ENCODE measurements at regions not wholly inside any gene's neighbourhood (a gene's known extent, or its start where the extent isn't known, plus 50 kb on each side); places are given as distances from the start of the nearest gene placed in this dataset.

- Mint-ChIP-seq H3K36me3 (ENCODE audit: low read depth) (peaks cover 85% of the 10 kb centered on the region), H3K9me3 (no peaks in the 10 kb centered on the region), H3K4me1 (ENCODE audit: low read depth) (peaks cover 32% of the 10 kb centered on the region), H3K27me3 (no peaks in the 10 kb centered on the region), H3K27ac (no peak overlapping the region), H3K4me3 (no peak overlapping the region)
- intact Hi-C loops (cut with micrococcal nuclease) = no loop called here
These were observed 118.3 kb downstream of the NCOR2 start for GRCh38 chr12:124448955-124449622.

GRCh38 chr12:124448241-124448954 lies 119.0 kb downstream of the NCOR2 start:
- peaks cover 88% of the 10 kb centered on the region for H3K36me3 Mint-ChIP-seq (ENCODE audit: low read depth)
- no peak overlapping the region for H3K27ac Mint-ChIP-seq
- intact Hi-C loops (cut with micrococcal nuclease) = no loop called here
- H3K27me3 Mint-ChIP-seq = no peaks in the 10 kb centered on the region
- no peaks in the 10 kb centered on the region for H3K9me3 Mint-ChIP-seq
- H3K4me3 Mint-ChIP-seq = no peak overlapping the region
- H3K4me1 Mint-ChIP-seq (ENCODE audit: low read depth) = peaks cover 26% of the 10 kb centered on the region

GRCh38 chr12:124446364-124446763 lies 121.0 kb downstream of the NCOR2 start:
- H3K36me3 Mint-ChIP-seq (ENCODE audit: low read depth) = peaks cover 99% of the 10 kb centered on the region
- no peak overlapping the region for H3K27ac Mint-ChIP-seq
- no peaks in the 10 kb centered on the region for H3K27me3 Mint-ChIP-seq
- no peak overlapping the region for H3K4me3 Mint-ChIP-seq
- H3K9me3 Mint-ChIP-seq = no peaks in the 10 kb centered on the region
- H3K4me1 Mint-ChIP-seq (ENCODE audit: low read depth) = peaks cover 19% of the 10 kb centered on the region
- intact Hi-C loops (cut with micrococcal nuclease) = no loop called here

GRCh38 chr12:124445826-124446225 lies 121.6 kb downstream of the NCOR2 start:
- Mint-ChIP-seq H3K4me3 (no peak overlapping the region), H3K36me3 (ENCODE audit: low read depth) (peaks cover 99% of the 10 kb centered on the region), H3K27me3 (no peaks in the 10 kb centered on the region), H3K9me3 (no peaks in the 10 kb centered on the region), H3K4me1 (ENCODE audit: low read depth) (peaks cover 13% of the 10 kb centered on the region), H3K27ac (no peak overlapping the region)
- intact Hi-C loops (cut with micrococcal nuclease) = no loop called here

GRCh38 chr12:124445121-124445718 lies 122.2 kb downstream of the NCOR2 start:
- H3K4me3 Mint-ChIP-seq = no peak overlapping the region
- peaks cover 10% of the 10 kb centered on the region for H3K4me1 Mint-ChIP-seq (ENCODE audit: low read depth)
- no peak overlapping the region for H3K27ac Mint-ChIP-seq
- H3K36me3 Mint-ChIP-seq (ENCODE audit: low read depth) = peaks cover 99% of the 10 kb centered on the region
- intact Hi-C loops (cut with micrococcal nuclease) = no loop called here
- no peaks in the 10 kb centered on the region for H3K9me3 Mint-ChIP-seq
- no peaks in the 10 kb centered on the region for H3K27me3 Mint-ChIP-seq

- no peaks in the 10 kb centered on the region for H3K27me3 Mint-ChIP-seq
- H3K4me3 Mint-ChIP-seq = no peak overlapping the region
- intact Hi-C loops (cut with micrococcal nuclease) = no loop called here
- peaks cover 89% of the 10 kb centered on the region for H3K36me3 Mint-ChIP-seq (ENCODE audit: low read depth)
- H3K9me3 Mint-ChIP-seq = no peaks in the 10 kb centered on the region
- H3K27ac Mint-ChIP-seq = peak overlapping the region; percentile 19
- peaks cover 10% of the 10 kb centered on the region for H3K4me1 Mint-ChIP-seq (ENCODE audit: low read depth)
These were observed 123.3 kb downstream of the NCOR2 start for GRCh38 chr12:124443931-124444712.

GRCh38 chr12:124442772-124443445 lies 124.5 kb downstream of the NCOR2 start:
- intact Hi-C loops (cut with micrococcal nuclease) = no loop called here
- Mint-ChIP-seq H3K27me3 (no peaks in the 10 kb centered on the region), H3K4me1 (ENCODE audit: low read depth) (peaks cover 10% of the 10 kb centered on the region), H3K36me3 (ENCODE audit: low read depth) (peaks cover 77% of the 10 kb centered on the region), H3K27ac (no peak overlapping the region), H3K9me3 (no peaks in the 10 kb centered on the region), H3K4me3 (no peak overlapping the region)

- H3K27me3 Mint-ChIP-seq = no peaks in the 10 kb centered on the region
- intact Hi-C loops (cut with micrococcal nuclease) = no loop called here
- no peak overlapping the region for H3K4me3 Mint-ChIP-seq
- peaks cover 10% of the 10 kb centered on the region for H3K4me1 Mint-ChIP-seq (ENCODE audit: low read depth)
- H3K27ac Mint-ChIP-seq = no peak overlapping the region
- H3K9me3 Mint-ChIP-seq = no peaks in the 10 kb centered on the region
- peaks cover 70% of the 10 kb centered on the region for H3K36me3 Mint-ChIP-seq (ENCODE audit: low read depth)
These were observed 125.1 kb downstream of the NCOR2 start for GRCh38 chr12:124442281-124442680.

GRCh38 chr12:124441443-124442194 lies 125.8 kb downstream of the NCOR2 start:
- no peak overlapping the region for H3K27ac Mint-ChIP-seq
- H3K9me3 Mint-ChIP-seq = no peaks in the 10 kb centered on the region

GRCh38 chr12:124440841-124441381 lies 126.5 kb downstream of the NCOR2 start:
- no peak overlapping the region for H3K4me3 Mint-ChIP-seq
- intact Hi-C loops (cut with micrococcal nuclease) = no loop called here
- H3K36me3 Mint-ChIP-seq (ENCODE audit: low read depth) = peaks cover 66% of the 10 kb centered on the region
- no peak overlapping the region for H3K27ac Mint-ChIP-seq
- peaks cover 10% of the 10 kb centered on the region for H3K4me1 Mint-ChIP-seq (ENCODE audit: low read depth)
- H3K9me3 Mint-ChIP-seq = no peaks in the 10 kb centered on the region
- no peaks in the 10 kb centered on the region for H3K27me3 Mint-ChIP-seq

More at GRCh38 chr12:124441443-124442194, 125.8 kb downstream of the NCOR2 start:
- H3K36me3 Mint-ChIP-seq (ENCODE audit: low read depth) = peaks cover 66% of the 10 kb centered on the region
- no peak overlapping the region for H3K4me3 Mint-ChIP-seq
- peaks cover 10% of the 10 kb centered on the region for H3K4me1 Mint-ChIP-seq (ENCODE audit: low read depth)
- no peaks in the 10 kb centered on the region for H3K27me3 Mint-ChIP-seq
- intact Hi-C loops (cut with micrococcal nuclease) = no loop called here

GRCh38 chr12:124440031-124440626 lies 127.3 kb downstream of the NCOR2 start:
- Mint-ChIP-seq H3K9me3 (no peaks in the 10 kb centered on the region), H3K4me3 (no peak overlapping the region), H3K36me3 (ENCODE audit: low read depth) (peaks cover 66% of the 10 kb centered on the region), H3K27ac (no peak overlapping the region), H3K27me3 (no peaks in the 10 kb centered on the region), H3K4me1 (ENCODE audit: low read depth) (peaks cover 10% of the 10 kb centered on the region)
- intact Hi-C loops (cut with micrococcal nuclease) = no loop called here

- Mint-ChIP-seq H3K9me3 (no peaks in the 10 kb centered on the region), H3K36me3 (ENCODE audit: low read depth) (peaks cover 60% of the 10 kb centered on the region), H3K27ac (no peak overlapping the region), H3K4me3 (no peak overlapping the region), H3K4me1 (ENCODE audit: low read depth) (peaks cover 5% of the 10 kb centered on the region), H3K27me3 (no peaks in the 10 kb centered on the region)
- intact Hi-C loops (cut with micrococcal nuclease) = no loop called here
These were observed 128.9 kb downstream of the NCOR2 start for GRCh38 chr12:124438437-124439056.

Data from dendritic cell treated with granulocyte-macrophage colony-stimulating factor and Interleukin-4, amounts not matched to agents 40 ng/mL and 50 ng/mL, for 4 days (primary cell).